ENCODE measurements at regions not wholly inside any gene's neighbourhood (a gene's known extent, or its start where the extent isn't known, plus 50 kb on each side); places are given as distances from the start of the nearest gene placed in this dataset.

DNA sequence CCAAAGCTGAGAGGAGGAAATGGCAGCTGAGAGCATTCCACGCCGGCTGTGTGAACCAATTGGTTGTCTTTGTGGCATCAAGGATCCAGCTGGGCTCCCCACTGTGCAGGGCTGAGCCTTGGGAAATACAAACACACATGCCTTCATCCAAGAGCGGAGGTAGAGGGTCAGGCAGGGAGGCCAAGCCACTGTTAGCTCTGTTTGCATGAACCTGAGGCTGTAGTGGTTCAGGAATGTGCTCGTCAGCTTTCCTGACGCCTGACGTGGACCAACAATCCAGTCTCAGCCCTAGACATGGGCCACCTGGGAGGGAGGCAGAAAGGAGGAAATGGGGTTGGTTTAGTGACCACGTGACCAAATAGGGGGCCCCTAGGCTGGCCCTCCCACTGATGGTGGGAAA lies 276.9 kb downstream of the TLE3 start:
- TF ChIP-seq, protein P1, sequence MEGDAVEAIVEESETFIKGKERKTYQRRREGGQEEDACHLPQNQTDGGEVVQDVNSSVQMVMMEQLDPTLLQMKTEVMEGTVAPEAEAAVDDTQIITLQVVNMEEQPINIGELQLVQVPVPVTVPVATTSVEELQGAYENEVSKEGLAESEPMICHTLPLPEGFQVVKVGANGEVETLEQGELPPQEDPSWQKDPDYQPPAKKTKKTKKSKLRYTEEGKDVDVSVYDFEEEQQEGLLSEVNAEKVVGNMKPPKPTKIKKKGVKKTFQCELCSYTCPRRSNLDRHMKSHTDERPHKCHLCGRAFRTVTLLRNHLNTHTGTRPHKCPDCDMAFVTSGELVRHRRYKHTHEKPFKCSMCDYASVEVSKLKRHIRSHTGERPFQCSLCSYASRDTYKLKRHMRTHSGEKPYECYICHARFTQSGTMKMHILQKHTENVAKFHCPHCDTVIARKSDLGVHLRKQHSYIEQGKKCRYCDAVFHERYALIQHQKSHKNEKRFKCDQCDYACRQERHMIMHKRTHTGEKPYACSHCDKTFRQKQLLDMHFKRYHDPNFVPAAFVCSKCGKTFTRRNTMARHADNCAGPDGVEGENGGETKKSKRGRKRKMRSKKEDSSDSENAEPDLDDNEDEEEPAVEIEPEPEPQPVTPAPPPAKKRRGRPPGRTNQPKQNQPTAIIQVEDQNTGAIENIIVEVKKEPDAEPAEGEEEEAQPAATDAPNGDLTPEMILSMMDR (IDR thresholded peaks at IDR 0.05; ENCODE audit: insufficient read depth, low read length, missing control alignments) = no peak
- no peak overlapping the region for H3K4me3 ChIP-seq (ENCODE audit: low read depth, low read length)
- DNase-seq (ENCODE audit: low read depth, low spot score) = no peak
- POLR2A ChIA-PET = no interaction called here
- CTCF ChIA-PET = interaction anchor here (1.0 kb wide), 1 partner anchor 15 kb away, joined by 3 read pairs; no protein-coding TSS in a partner anchor

DNA sequence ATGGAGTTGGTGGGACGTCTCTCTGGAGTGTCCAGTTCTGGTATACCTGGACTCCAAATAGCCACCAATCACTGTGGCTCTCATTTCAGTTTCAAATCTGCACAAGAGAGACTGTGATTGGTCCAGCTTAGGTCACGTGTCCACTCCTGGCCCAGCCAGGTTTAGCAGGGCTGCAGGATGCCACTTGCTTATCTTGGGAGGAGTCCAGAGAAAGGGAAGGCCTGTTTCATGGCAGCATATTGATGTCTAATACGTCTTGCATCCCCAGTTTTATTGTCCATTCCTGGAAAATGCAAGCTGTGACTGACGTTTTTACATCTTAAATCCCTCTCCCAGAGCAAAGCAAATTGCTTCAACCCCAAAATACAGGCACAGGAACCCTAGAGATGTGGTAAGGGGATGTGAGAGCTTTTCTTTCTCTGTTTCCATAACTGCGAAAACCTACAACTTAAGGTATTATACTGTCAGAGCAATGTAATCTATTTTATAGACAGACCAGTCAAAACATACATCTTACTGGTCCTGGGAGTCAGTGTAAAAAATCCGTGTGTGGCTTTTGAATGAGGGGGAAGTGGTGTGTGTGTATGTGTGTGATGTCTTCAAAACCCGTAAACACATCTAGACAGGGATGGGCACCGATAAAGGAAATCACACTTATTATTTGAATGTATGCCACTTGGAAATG lies 274.4 kb downstream of the TLE3 start:
- no peak overlapping the region for H3K4me3 ChIP-seq (ENCODE audit: low read depth, low read length)
- POLR2A ChIA-PET = no interaction called here
- CTCF ChIA-PET = no interaction called here
- TF ChIP-seq, protein P1 (IDR thresholded peaks at IDR 0.05; ENCODE audit: insufficient read depth, low read length, missing control alignments) = no peak
- DNase-seq (ENCODE audit: low read depth, low spot score) = no peak

DNA sequence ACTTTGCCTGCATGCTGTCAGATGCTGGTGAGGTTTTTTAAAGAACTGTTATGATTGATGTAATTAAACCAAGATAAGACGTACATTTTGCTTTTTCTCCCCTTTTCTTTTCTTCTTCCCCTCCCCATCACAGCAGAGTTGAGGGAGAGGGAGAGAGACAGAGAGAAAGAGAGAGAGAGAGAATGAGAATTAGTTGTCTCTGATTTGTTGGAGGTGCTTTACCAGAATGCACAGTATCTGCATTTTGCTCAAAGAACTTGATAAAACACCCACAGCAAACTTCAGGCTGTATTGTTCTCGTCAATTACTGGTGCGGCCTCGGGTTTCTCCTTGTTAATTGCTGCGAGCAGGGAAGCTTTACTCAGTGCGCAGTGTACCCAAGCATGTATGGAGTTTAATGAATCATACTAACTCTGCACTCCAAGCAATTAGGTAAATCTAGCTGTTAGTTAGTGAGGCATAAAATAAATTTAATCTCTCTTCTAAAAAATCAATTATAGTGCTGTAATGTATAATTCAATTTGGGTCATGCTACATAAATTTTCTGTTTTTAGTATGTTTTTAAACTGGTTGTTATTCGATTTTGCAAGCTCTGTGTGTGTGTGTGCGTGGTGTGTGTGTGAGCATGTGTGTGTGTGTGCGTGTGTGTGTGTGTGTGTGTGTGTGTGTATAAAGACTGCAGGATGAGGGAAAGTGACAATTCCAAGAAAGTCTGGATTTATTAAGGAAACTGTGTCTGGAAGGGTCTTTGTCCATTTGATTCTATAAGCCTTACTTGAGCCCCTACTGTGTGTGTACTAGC lies 273.4 kb downstream of the TLE3 start:
- no peak for DNase-seq (ENCODE audit: low read depth, low spot score)
- POLR2A ChIA-PET = interaction anchor here (0.6 kb wide), 1 partner anchor 184 kb away, joined by 3 read pairs; no protein-coding TSS in a partner anchor
- TF ChIP-seq, protein P1 (IDR thresholded peaks at IDR 0.05; ENCODE audit: insufficient read depth, low read length, missing control alignments) = no peak
- CTCF ChIA-PET = no interaction called here
- H3K4me3 ChIP-seq (ENCODE audit: low read depth, low read length) = no peak overlapping the region

DNA sequence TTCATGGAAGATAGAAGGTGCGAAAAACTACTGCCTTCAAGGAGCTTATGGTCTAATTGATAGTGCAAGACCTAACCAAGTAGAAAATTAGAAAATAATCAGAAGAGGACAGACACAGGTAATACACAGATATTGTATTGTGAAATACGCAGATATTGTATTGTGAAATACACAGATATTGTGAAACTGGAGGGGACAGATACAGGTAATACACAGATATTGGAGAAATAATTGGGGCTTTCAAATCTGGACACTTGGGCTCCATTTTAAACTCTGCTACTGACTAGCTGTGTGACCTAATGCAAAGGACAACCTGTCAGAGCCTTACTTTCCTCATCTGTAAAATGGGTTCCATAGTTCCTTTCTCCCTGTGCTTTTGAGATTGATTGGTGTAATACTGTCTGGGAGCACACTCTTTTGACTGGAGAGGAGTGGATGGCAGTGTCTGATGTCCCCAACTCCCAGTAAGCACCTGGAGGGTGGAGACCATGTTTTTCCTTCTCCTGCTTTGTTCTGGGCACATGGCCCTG lies 272.8 kb downstream of the TLE3 start:
- DNase-seq (ENCODE audit: low read depth, low spot score) = no peak
- TF ChIP-seq, protein P1 (IDR thresholded peaks at IDR 0.05; ENCODE audit: insufficient read depth, low read length, missing control alignments) = no peak
- POLR2A ChIA-PET = no interaction called here
- CTCF ChIA-PET = no interaction called here
- H3K4me3 ChIP-seq (ENCODE audit: low read depth, low read length) = no peak overlapping the region

DNA sequence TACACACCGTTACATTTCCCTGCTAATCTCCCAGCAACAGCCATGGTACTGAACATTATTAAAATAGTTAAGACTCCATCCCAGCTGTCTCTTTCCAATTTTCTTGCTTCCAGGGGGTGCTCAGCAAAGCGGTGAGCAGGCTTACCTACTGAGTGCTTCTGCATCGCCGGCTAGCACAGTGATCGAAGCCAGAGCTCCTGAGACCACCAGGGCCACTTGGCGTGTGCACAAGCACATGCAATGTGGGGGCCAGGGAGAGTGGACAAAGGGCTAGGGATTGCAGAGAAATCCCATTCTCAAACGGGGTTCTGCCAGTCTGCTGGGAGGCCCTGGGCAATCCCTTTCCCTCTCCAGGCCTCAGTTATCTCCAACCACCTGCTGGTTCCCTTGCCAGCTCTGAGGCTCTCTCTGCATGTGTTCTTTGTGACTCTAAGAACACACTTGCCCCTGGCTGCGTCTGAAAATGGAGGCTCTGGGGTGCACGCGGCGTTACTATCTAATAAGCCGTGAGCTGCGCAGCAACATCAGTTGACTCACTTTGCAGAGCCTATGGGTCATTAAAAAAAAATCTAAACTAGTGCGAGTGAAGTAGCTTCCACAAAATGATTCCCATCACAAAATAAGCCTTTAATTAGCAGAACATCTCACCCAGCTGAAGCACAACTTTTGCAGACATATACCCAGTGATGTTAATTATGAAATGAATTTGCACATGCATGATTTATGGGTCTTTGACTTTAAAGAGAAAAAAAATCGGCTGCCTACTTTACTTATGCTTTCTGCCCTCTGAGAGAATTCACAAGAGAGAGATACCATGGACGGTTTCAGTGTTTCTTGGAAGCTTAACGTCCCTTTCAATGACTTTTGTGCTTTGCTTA lies 271.5 kb downstream of the TLE3 start:
- TF ChIP-seq, protein P1 (IDR thresholded peaks at IDR 0.05; ENCODE audit: insufficient read depth, low read length, missing control alignments) = no peak
- ChIA-PET POLR2A (no interaction called here), CTCF (interaction anchor here (1.4 to 1.6 kb wide), 2 partner anchors 9 to 18 kb away, joined by 4 to 5 read pairs; no protein-coding TSS in a partner anchor)
- DNase-seq (ENCODE audit: low read depth, low spot score) = no peak
- no peak overlapping the region for H3K4me3 ChIP-seq (ENCODE audit: low read depth, low read length)
